T follicular helper cell (primary cell): ENCODE measurements at regions not wholly inside any gene's neighbourhood (a gene's known extent, or its start where the extent isn't known, plus 50 kb on each side); places are given as distances from the start of the nearest gene placed in this dataset.

Source experiments
- DNase-seq: peaks from one replicate; pipeline ENCODE4 v3.0.0-alpha.2; 2020; ENCODE audit warnings: low read depth

- DNase-seq, result no peak
Measured at GRCh38 chr5:8393240-8393639, 524.3 kb downstream of the MTRR start.

GRCh38 chr5:8394965-8395364, 526.0 kb downstream of the MTRR start:
- no peak for DNase-seq

GRCh38 chr5:8396246-8396645, 527.3 kb downstream of the MTRR start:
- no peak for DNase-seq

GRCh38 chr5:8396756-8397155, 527.8 kb downstream of the MTRR start:
- DNase-seq, result no peak

- no peak for DNase-seq
Measured at GRCh38 chr5:8399471-8399870, 530.5 kb downstream of the MTRR start.

GRCh38 chr5:8408258-8408657, 539.3 kb downstream of the MTRR start:
- no peak for DNase-seq

- no peak for DNase-seq
Measured at GRCh38 chr5:8410618-8411017, 541.7 kb downstream of the MTRR start.

GRCh38 chr5:8413975-8414374, 545.0 kb downstream of the MTRR start:
- no peak for DNase-seq

GRCh38 chr5:8417316-8418048, 548.5 kb downstream of the MTRR start:
- DNase-seq, result no peak

- DNase-seq, result no peak
Measured at GRCh38 chr5:8418049-8418426, 549.1 kb downstream of the MTRR start.

- no peak for DNase-seq
Measured at GRCh38 chr5:8429778-8430758, 561.1 kb downstream of the MTRR start.

GRCh38 chr5:8434501-8434900, 565.6 kb downstream of the MTRR start:
- no peak for DNase-seq

GRCh38 chr5:8436924-8437323, 568.0 kb downstream of the MTRR start:
- DNase-seq, result no peak

- DNase-seq, result no peak
Measured at GRCh38 chr5:8445139-8445538, 576.2 kb downstream of the MTRR start.

DNA sequence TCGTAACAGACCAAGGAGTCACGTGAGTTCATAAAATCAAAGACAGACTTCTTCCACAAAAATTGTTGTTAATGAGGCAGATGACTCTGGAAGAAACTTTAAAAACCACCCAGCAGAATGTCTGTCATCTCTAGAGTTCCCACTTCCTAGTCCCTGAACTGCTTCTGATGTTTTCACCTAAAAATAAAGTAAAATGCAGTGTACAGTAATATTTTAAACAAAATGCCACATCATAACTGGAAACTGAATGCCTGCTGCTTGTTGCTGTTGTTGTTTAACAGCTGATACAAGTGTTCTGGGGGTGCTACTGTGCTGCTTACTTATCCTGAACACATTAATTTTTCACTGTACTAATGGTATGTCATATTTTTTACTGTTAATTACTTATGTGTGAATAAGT, 577.2 kb downstream of the MTRR start:
- DNase-seq, result no peak

GRCh38 chr5:8456846-8457186, 587.9 kb downstream of the MTRR start:
- DNase-seq, result no peak

DNA sequence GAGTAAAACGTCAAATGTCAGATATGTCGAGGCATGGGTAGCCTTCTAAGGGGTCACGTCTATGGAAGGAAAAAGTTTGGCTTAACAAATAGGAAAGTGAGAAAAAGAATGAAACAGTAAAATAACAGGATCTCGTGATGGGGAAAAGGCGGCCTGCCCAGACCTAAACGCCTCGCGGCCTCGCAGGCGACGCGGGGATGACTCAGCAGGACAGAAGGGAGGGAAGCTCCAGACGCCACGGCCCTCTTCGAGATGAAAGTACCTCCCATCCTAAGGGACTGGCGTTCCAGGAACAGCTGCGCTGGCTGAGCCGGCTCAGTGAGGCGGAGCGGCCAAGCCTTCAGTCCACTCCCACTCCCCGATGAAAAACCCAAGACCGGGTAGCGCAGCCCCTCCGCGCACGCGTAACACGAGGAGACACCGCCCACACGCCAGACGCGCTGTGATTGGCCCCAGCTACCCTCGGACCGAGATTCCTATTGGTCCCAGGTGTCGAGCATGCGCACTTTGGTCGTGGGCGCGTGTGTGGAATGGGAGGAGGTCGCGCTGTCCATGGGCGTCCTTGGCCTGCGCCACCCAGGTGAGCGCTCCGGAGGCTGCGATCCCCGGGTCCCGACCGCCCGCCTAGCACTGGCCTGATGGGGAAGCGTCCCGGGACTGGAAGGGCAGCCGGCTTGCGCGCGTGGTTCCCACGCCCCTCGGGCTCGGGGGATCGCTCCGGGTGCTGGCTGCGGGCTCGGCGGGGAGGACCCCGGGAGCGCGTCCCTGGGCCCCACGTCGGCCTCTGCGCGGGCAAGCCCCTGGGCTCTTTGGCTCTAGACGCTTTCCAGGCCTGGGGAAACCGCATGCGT, 588.5 kb downstream of the MTRR start:
- DNase-seq, result peak; percentile 70

GRCh38 chr5:8458038-8458383, 589.1 kb downstream of the MTRR start:
- DNase-seq, result no peak

- no peak for DNase-seq
Measured at GRCh38 chr5:8461543-8461942, 592.6 kb downstream of the MTRR start.

DNA sequence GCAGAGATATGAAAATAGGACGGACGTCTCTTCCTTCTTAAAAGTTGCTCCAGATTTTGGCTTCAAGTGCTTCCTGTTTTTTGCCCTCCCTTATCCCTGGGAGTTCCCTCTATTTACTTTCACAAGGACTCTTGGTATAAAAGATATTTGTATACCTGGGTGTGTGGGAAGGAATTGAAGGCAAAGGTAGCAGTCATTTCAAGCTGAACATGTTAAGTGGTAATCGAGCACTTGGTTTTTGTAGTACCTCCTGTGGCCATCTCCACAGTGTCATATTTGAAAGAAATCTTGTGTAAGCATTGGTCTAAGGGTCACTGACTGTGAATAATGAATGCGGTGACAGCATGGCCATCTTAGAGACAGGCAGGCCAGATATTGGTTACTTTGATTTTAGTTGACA, 593.6 kb downstream of the MTRR start:
- no peak for DNase-seq

DNA sequence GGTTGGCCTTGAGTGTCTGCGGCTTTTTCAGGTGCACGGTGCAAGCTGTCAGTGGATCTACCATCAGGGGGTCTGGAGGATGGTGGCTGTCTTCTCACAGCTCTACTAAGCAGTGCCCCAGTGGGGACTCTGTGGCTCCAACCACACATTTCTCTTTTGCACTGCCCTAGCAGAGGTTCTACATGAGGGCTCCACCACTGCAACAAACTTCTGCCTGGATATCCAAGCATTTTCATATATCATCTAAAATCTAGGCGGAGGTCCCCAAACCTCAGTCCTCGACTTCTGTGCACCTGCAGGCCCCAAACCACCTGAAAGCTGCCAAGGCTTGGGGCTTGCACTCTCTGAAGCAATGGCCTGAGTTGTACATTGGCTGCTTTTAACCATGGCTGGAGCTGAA, 601.5 kb downstream of the MTRR start:
- DNase-seq, result no peak

- DNase-seq, result no peak
Measured at GRCh38 chr5:8471581-8471980, 602.6 kb downstream of the MTRR start.

DNA sequence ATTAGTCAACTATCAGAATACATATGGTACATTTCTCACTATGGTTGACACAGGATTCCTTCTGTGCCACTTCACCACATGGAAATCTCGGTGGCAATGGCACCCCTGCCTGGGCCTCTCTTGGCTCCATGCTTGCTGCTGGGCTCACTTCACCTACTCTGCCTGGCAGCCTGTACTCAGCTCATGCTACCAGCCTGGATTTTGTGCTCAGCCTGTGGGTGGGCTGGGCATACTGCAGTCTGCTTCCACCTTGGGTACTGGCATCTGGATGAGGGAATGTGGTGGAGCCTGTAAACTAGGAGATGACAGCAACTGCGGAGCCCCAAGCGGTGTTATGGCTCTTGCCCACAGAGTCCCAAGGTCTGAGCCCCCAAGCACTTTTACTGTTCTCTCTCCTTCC, 604.1 kb downstream of the MTRR start:
- no peak for DNase-seq
